Duodenal mucosa (tissue), 2 donors: ENCODE measurements at regions not wholly inside any gene's neighbourhood (a gene's known extent, or its start where the extent isn't known, plus 50 kb on each side); places are given as distances from the start of the nearest gene placed in this dataset.

Experiments used
- H3K27ac ChIP-seq: one replicate; pipeline ENCODE4 v1.7.0; 2013; ENCODE audit warnings: low read depth, low read length
- H3K27me3 ChIP-seq, 2 donors: one replicate each; pipeline ENCODE4 v1.7.0; 2013; ENCODE audit warnings: low read length in 2 of 2, control low read depth in 1 of 2; ENCODE audit not compliant: insufficient read depth in 2 of 2, control insufficient read depth in 1 of 2
- H3K36me3 ChIP-seq, 2 donors: one replicate each; pipeline ENCODE4 v1.7.0; 2013; ENCODE audit warnings: low read length in 2 of 2, control low read depth in 1 of 2; ENCODE audit not compliant: insufficient read depth in 2 of 2, control insufficient read depth in 1 of 2
- H3K4me1 ChIP-seq, 2 donors: one replicate each; pipeline ENCODE4 v1.7.0; 2013; ENCODE audit warnings: low read length in 2 of 2, control low read depth in 1 of 2; ENCODE audit not compliant: insufficient read depth in 2 of 2, control insufficient read depth in 1 of 2
- H3K4me3 ChIP-seq, 2 donors: one replicate each; pipeline ENCODE4 v1.7.0; 2013; ENCODE audit warnings: low read length in 2 of 2, low read depth in 1 of 2
- H3K9ac ChIP-seq, 2 donors: one replicate each; pipeline ENCODE4 v1.7.0; 2013; ENCODE audit warnings: low read length in 2 of 2, low read depth in 1 of 2
- H3K9me3 ChIP-seq, 2 donors: one replicate each; pipeline ENCODE4 v1.7.0; 2013; ENCODE audit warnings: low read length in 2 of 2, control low read depth in 1 of 2; ENCODE audit not compliant: control insufficient read depth in 1 of 2

GRCh38 chr1:96498744-96499340 is 222.7 kb upstream of the PTBP2 start:
- no peaks in the 10 kb centered on the region for H3K36me3 ChIP-seq
- H3K4me1 ChIP-seq, result no peaks in the 10 kb centered on the region
- no peak overlapping the region for H3K9ac ChIP-seq
- H3K4me3 ChIP-seq, result no peak overlapping the region
- no peaks in the 10 kb centered on the region for H3K27me3 ChIP-seq
- no peaks in the 10 kb centered on the region for H3K9me3 ChIP-seq
- H3K27ac ChIP-seq, result no peak overlapping the region

GRCh38 chr1:96508233-96508632 is 213.4 kb upstream of the PTBP2 start:
- Histone ChIP-seq H3K27me3 (no peaks in the 10 kb centered on the region), H3K4me1 (no peaks in the 10 kb centered on the region), H3K27ac (no peak overlapping the region), H3K36me3 (no peaks in the 10 kb centered on the region), H3K4me3 (no peak overlapping the region), H3K9ac (no peak overlapping the region), H3K9me3 (no peaks in the 10 kb centered on the region)

- no peak overlapping the region for H3K9ac ChIP-seq
- no peaks in the 10 kb centered on the region for H3K9me3 ChIP-seq
- H3K36me3 ChIP-seq, result no peaks in the 10 kb centered on the region
- H3K4me3 ChIP-seq, result no peak overlapping the region
- H3K27me3 ChIP-seq, result no peaks in the 10 kb centered on the region
- no peak overlapping the region for H3K27ac ChIP-seq
- no peaks in the 10 kb centered on the region for H3K4me1 ChIP-seq
These were observed 212.2 kb upstream of the PTBP2 start for GRCh38 chr1:96509339-96509738.

- Histone ChIP-seq H3K9ac (no peak overlapping the region), H3K4me3 (no peak overlapping the region), H3K27me3 (no peaks in the 10 kb centered on the region), H3K9me3 (no peaks in the 10 kb centered on the region), H3K27ac (no peak overlapping the region), H3K36me3 (no peaks in the 10 kb centered on the region), H3K4me1 (no peaks in the 10 kb centered on the region)
These were observed 211.6 kb upstream of the PTBP2 start for GRCh38 chr1:96509951-96510350.

GRCh38 chr1:96510391-96510790 is 211.2 kb upstream of the PTBP2 start:
- no peaks in the 10 kb centered on the region for H3K36me3 ChIP-seq
- H3K9ac ChIP-seq, result no peak overlapping the region
- no peak overlapping the region for H3K27ac ChIP-seq
- H3K4me3 ChIP-seq, result no peak overlapping the region
- H3K27me3 ChIP-seq, result no peaks in the 10 kb centered on the region
- H3K9me3 ChIP-seq, result no peaks in the 10 kb centered on the region
- H3K4me1 ChIP-seq, result no peaks in the 10 kb centered on the region

DNA sequence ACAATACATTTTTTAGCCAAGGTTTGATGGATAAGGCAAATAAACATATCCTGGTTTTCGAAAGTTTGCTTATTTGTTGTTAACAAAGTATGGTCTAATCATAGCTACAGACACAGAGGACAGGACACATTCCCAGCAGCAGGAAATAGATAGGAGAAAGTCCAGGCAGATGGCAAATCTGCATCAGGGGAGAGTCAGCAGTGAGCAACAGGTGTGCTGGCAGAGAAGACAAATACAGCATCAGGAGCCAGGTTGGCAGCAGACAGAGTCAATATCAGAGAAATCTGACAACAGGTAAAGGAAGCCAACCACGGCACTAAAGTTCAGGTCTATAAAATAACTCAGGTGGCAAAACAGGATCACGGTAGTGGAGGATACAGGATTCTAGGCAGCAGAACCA is 210.7 kb upstream of the PTBP2 start:
- H3K9ac ChIP-seq, result no peak overlapping the region
- no peaks in the 10 kb centered on the region for H3K9me3 ChIP-seq
- no peaks in the 10 kb centered on the region for H3K27me3 ChIP-seq
- H3K4me3 ChIP-seq, result no peak overlapping the region
- no peak overlapping the region for H3K27ac ChIP-seq
- H3K4me1 ChIP-seq, result no peaks in the 10 kb centered on the region
- no peaks in the 10 kb centered on the region for H3K36me3 ChIP-seq

- H3K27ac ChIP-seq, result no peak overlapping the region
- no peaks in the 10 kb centered on the region for H3K27me3 ChIP-seq
- no peaks in the 10 kb centered on the region for H3K36me3 ChIP-seq
- H3K4me1 ChIP-seq, result no peaks in the 10 kb centered on the region
- H3K9me3 ChIP-seq, result no peaks in the 10 kb centered on the region
- H3K4me3 ChIP-seq, result no peak overlapping the region
- no peak overlapping the region for H3K9ac ChIP-seq
These were observed 208.4 kb upstream of the PTBP2 start for GRCh38 chr1:96513136-96513535.

DNA sequence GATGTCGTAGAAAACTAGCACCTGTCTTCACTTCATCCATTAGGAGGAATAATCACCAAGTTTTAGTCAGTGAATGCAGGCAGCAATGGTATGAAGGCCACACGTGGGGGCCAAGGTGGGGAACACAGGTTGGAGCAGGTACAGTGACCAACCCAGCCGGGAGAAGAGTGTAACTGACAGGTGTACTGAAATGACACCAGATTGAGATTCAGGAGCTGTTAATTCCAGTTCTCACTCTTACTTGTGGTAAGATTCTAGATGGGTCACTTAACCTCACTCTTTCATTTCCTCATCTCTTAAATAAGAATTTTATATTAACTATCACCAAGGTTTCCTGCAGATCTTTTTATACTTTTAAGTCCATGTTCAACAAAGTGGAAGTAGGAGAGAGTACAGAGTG is 206.2 kb upstream of the PTBP2 start:
- Histone ChIP-seq H3K27ac (no peak overlapping the region), H3K4me1 (no peaks in the 10 kb centered on the region), H3K27me3 (no peaks in the 10 kb centered on the region), H3K9me3 (no peaks in the 10 kb centered on the region), H3K4me3 (no peak overlapping the region), H3K36me3 (no peaks in the 10 kb centered on the region), H3K9ac (no peak overlapping the region)

DNA sequence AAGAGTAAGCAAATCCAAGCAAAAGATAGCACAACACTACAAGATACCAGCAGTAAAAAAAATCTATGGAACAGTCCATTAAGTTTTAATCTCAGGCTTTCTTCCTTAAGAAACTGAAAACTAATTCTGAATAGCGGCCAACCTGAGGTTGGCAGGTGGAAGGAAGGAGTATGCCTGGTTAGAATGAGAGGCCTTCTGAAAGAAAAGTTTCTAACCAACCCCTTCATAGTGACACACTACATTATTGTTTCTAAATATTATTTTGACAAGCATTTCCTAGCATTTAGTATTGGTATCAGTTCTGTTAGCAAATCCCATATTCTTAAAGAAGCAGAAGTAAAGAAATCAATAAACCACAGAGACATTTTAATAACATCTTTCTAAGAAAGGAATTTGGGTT is 205.7 kb upstream of the PTBP2 start:
- H3K9me3 ChIP-seq, result no peaks in the 10 kb centered on the region
- H3K9ac ChIP-seq, result no peak overlapping the region
- no peaks in the 10 kb centered on the region for H3K27me3 ChIP-seq
- H3K36me3 ChIP-seq, result no peaks in the 10 kb centered on the region
- H3K4me1 ChIP-seq, result no peaks in the 10 kb centered on the region
- no peak overlapping the region for H3K27ac ChIP-seq
- no peak overlapping the region for H3K4me3 ChIP-seq

GRCh38 chr1:96519851-96520578 is 201.6 kb upstream of the PTBP2 start:
- Histone ChIP-seq H3K4me1 (no peaks in the 10 kb centered on the region), H3K9ac (no peak overlapping the region), H3K9me3 (no peaks in the 10 kb centered on the region), H3K36me3 (no peaks in the 10 kb centered on the region), H3K4me3 (no peak overlapping the region), H3K27ac (no peak overlapping the region), H3K27me3 (no peaks in the 10 kb centered on the region)
